ENCODE measurements at regions not wholly inside any gene's neighbourhood (a gene's known extent, or its start where the extent isn't known, plus 50 kb on each side); places are given as distances from the start of the nearest gene placed in this dataset.
"Not testable (repeated sequence)": the region's sequence is repeated elsewhere in the genome, so short reads cannot be mapped to it uniquely, and the experiment has no call there.

GRCh38 chr18:71362140-71362539 is 1073.3 kb downstream of the SOCS6 start:
- no peak overlapping the region for H3K4me2 ChIP-seq
- no peak overlapping the region for H3K27ac ChIP-seq
- H2AFZ ChIP-seq = no peak overlapping the region
- H3K4me3 ChIP-seq = no peak overlapping the region
- H3K4me1 ChIP-seq (ENCODE audit: insufficient read depth) = no peaks in the 10 kb centered on the region
- H4K20me1 ChIP-seq (ENCODE audit: insufficient read depth, poor library complexity, severe bottlenecking) = no peaks in the 10 kb centered on the region
- H3K9me2 ChIP-seq (replicated peaks; ENCODE audit: insufficient read depth) = no peaks in the 10 kb centered on the region
- no peak for DNase-seq (ENCODE audit: low spot score)
- H3K9me3 ChIP-seq (ENCODE audit: low read depth) = no peaks in the 10 kb centered on the region
- 91% methylated on average over 4 of the region's 4 CpGs for WGBS (ENCODE audit: low lambda C conversion rate, missing lambda C conversion rate)
- no peaks in the 10 kb centered on the region for H3K79me2 ChIP-seq
- H3K27me3 ChIP-seq = no peaks in the 10 kb centered on the region
- no peaks in the 10 kb centered on the region for H3K36me3 ChIP-seq (replicated peaks; ENCODE audit: insufficient read depth, low read depth)
- TF ChIP-seq EZH2 (IDR thresholded peaks at IDR 0.05; ENCODE audit: borderline replicate concordance) (no peak), CTCF (IDR thresholded peaks at IDR 0.05; ENCODE audit: poor library complexity) (no peak), EZH2phosphoT487 (IDR thresholded peaks at IDR 0.05; ENCODE audit: low read depth, severe bottlenecking, unreplicated experiment) (no peak)

- not testable (repeated sequence) for H3K9me2 ChIP-seq (replicated peaks; ENCODE audit: insufficient read depth); H3K4me3 ChIP-seq; H3K4me2 ChIP-seq; H2AFZ ChIP-seq; H4K20me1 ChIP-seq (ENCODE audit: insufficient read depth, poor library complexity, severe bottlenecking); H3K36me3 ChIP-seq (replicated peaks; ENCODE audit: insufficient read depth, low read depth); H3K79me2 ChIP-seq; H3K27me3 ChIP-seq; DNase-seq (ENCODE audit: low spot score); H3K4me1 ChIP-seq (ENCODE audit: insufficient read depth); H3K9me3 ChIP-seq (ENCODE audit: low read depth); H3K27ac ChIP-seq
- 87% methylated on average over 3 of the region's 3 CpGs for WGBS (ENCODE audit: low lambda C conversion rate, missing lambda C conversion rate)
Observed at GRCh38 chr18:71355599-71355998, 1066.8 kb downstream of the SOCS6 start.

DNA sequence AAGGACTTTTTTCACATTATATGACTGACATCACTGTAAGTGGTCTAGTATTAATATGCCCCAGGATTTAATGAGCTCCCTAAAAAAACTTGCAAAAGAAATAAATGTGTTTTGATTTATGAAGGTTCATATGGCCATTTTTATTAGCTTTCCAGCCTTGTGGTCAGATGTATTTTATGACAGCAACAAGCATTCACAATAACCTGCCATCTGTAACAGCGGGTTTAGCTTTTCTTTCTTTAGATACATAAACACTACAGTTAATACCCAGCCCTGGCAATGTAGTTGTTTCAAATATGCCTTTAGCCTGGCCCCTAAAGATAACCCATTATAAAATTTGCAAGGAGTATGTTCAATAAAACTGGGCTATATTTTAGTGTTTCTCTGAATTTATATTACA is 1063.8 kb downstream of the SOCS6 start:
- 71% methylated on average over 1 of the region's 1 CpG for WGBS (ENCODE audit: low lambda C conversion rate, missing lambda C conversion rate)
- no peaks in the 10 kb centered on the region for H3K79me2 ChIP-seq
- no peaks in the 10 kb centered on the region for H3K27me3 ChIP-seq
- H3K4me2 ChIP-seq = no peak overlapping the region
- no peak overlapping the region for H2AFZ ChIP-seq
- no peaks in the 10 kb centered on the region for H4K20me1 ChIP-seq (ENCODE audit: insufficient read depth, poor library complexity, severe bottlenecking)
- H3K9me2 ChIP-seq (replicated peaks; ENCODE audit: insufficient read depth) = no peaks in the 10 kb centered on the region
- TF ChIP-seq EZH2phosphoT487 (IDR thresholded peaks at IDR 0.05; ENCODE audit: low read depth, severe bottlenecking, unreplicated experiment) (no peak), CTCF (IDR thresholded peaks at IDR 0.05; ENCODE audit: poor library complexity) (no peak), EZH2 (IDR thresholded peaks at IDR 0.05; ENCODE audit: borderline replicate concordance) (no peak)
- H3K4me1 ChIP-seq (ENCODE audit: insufficient read depth) = no peaks in the 10 kb centered on the region
- no peaks in the 10 kb centered on the region for H3K36me3 ChIP-seq (replicated peaks; ENCODE audit: insufficient read depth, low read depth)
- no peak overlapping the region for H3K27ac ChIP-seq
- no peak for DNase-seq (ENCODE audit: low spot score)
- no peaks in the 10 kb centered on the region for H3K9me3 ChIP-seq (ENCODE audit: low read depth)
- no peak overlapping the region for H3K4me3 ChIP-seq

- H3K27ac ChIP-seq = no peak overlapping the region
- H3K36me3 ChIP-seq (replicated peaks; ENCODE audit: insufficient read depth, low read depth) = no peaks in the 10 kb centered on the region
- H3K4me1 ChIP-seq (ENCODE audit: insufficient read depth) = no peaks in the 10 kb centered on the region
- H3K4me2 ChIP-seq = no peak overlapping the region
- H3K9me3 ChIP-seq (ENCODE audit: low read depth) = no peaks in the 10 kb centered on the region
- no peak for TF ChIP-seq EZH2phosphoT487 (IDR thresholded peaks at IDR 0.05; ENCODE audit: low read depth, severe bottlenecking, unreplicated experiment)
- no peak for TF ChIP-seq EZH2 (IDR thresholded peaks at IDR 0.05; ENCODE audit: borderline replicate concordance)
- no peak for TF ChIP-seq CTCF (IDR thresholded peaks at IDR 0.05; ENCODE audit: poor library complexity)
- WGBS (ENCODE audit: low lambda C conversion rate, missing lambda C conversion rate) = 73% methylated on average over 6 of the region's 6 CpGs
- H3K9me2 ChIP-seq (replicated peaks; ENCODE audit: insufficient read depth) = no peaks in the 10 kb centered on the region
- DNase-seq (ENCODE audit: low spot score) = no peak
- H2AFZ ChIP-seq = no peak overlapping the region
- no peak overlapping the region for H3K4me3 ChIP-seq
- H3K79me2 ChIP-seq = no peaks in the 10 kb centered on the region
- H4K20me1 ChIP-seq (ENCODE audit: insufficient read depth, poor library complexity, severe bottlenecking) = no peaks in the 10 kb centered on the region
- no peaks in the 10 kb centered on the region for H3K27me3 ChIP-seq
Observed at GRCh38 chr18:71336576-71337210, 1047.8 kb downstream of the SOCS6 start.
